Liver (tissue), 8 donors: ENCODE measurements at regions not wholly inside any gene's neighbourhood (a gene's known extent, or its start where the extent isn't known, plus 50 kb on each side); places are given as distances from the start of the nearest gene placed in this dataset.

ENCODE experiments used
- DNase-seq: peaks from one replicate; pipeline ENCODE4 v3.0.0-alpha.2; 2017; ENCODE audit warnings: low spot score
- H3K27ac ChIP-seq, 2 donors: one replicate each; pipeline ENCODE4 v1.7.0; 2013; ENCODE audit warnings: inconsistent platforms in 2 of 2, low read length in 2 of 2, control low read depth in 1 of 2, low read depth in 1 of 2, mild to moderate bottlenecking in 1 of 2
- H3K27me3 ChIP-seq, 4 donors: one replicate each; pipeline versions ENCODE4 v1.6.1 to v1.7.0; 2013; ENCODE audit warnings: low read length in 3 of 4, inconsistent platforms in 1 of 4, mild to moderate bottlenecking in 1 of 4, moderate library complexity in 1 of 4; ENCODE audit not compliant: control insufficient read depth in 4 of 4, insufficient read depth in 4 of 4
- H3K36me3 ChIP-seq, 4 donors: one replicate each; pipeline versions ENCODE4 v1.6.1 to v1.7.0; 2013; ENCODE audit warnings: low read length in 3 of 4, mild to moderate bottlenecking in 3 of 4, low read depth in 1 of 4, moderate library complexity in 1 of 4; ENCODE audit not compliant: control insufficient read depth in 4 of 4, insufficient read depth in 3 of 4
- H3K4me1 ChIP-seq, 4 donors: one replicate each; pipeline versions ENCODE4 v1.6.1 to v1.7.0; 2013; ENCODE audit warnings: low read length in 3 of 4, mild to moderate bottlenecking in 3 of 4, moderate library complexity in 1 of 4; ENCODE audit not compliant: control insufficient read depth in 4 of 4, insufficient read depth in 4 of 4
- H3K4me3 ChIP-seq, 3 donors: one replicate each; pipeline versions ENCODE4 v1.6.1 to v1.7.0; 2013; ENCODE audit warnings: low read length in 3 of 3, control low read depth in 1 of 3, low read depth in 1 of 3, mild to moderate bottlenecking in 1 of 3
- H3K9ac ChIP-seq, 2 donors: one replicate each; pipeline ENCODE4 v1.7.0; 2013; ENCODE audit warnings: low read length in 2 of 2, mild to moderate bottlenecking in 2 of 2, moderate library complexity in 2 of 2, control low read depth in 1 of 2, low read depth in 1 of 2
- H3K9me3 ChIP-seq, 4 donors: one replicate each; pipeline versions ENCODE4 v1.6.1 to v1.7.0; 2013; ENCODE audit warnings: low read length in 3 of 4; ENCODE audit not compliant: control insufficient read depth in 4 of 4
- ATF3 ChIP-seq: IDR thresholded peaks from 2 replicates; pipeline ENCODE4 v1.6.1; 2016; ENCODE audit warnings: antibody characterized with exemption
- CTCF ChIP-seq: fragments of 150-350 bp; IDR thresholded peaks from 2 replicates; pipeline ENCODE4 v1.5.1; 2017; ENCODE audit warnings: improper control_type of control experiment, low read depth, low read length; ENCODE audit not compliant: missing input control
- EGR1 ChIP-seq, 2 donors: IDR thresholded peaks; 2 replicates each; pipeline ENCODE4 v1.6.1; 2016 to 2018; ENCODE audit warnings: antibody characterized with exemption in 2 of 2, low read depth in 2 of 2
- FOXA1 ChIP-seq: IDR thresholded peaks from 2 replicates; pipeline ENCODE4 v1.6.1; 2016; ENCODE audit warnings: antibody characterized with exemption
- FOXA2 ChIP-seq: IDR thresholded peaks from 2 replicates; pipeline ENCODE4 v1.6.1; 2016; ENCODE audit warnings: antibody characterized with exemption
- GABPA ChIP-seq, 2 donors: IDR thresholded peaks in 1 of 2; conservative IDR thresholded peaks in 1 of 2; 2 replicates each; pipeline ENCODE4 v1.6.1; 2016; ENCODE audit warnings: antibody characterized with exemption in 2 of 2, mild to moderate bottlenecking in 1 of 2, moderate library complexity in 1 of 2
- HNF4A ChIP-seq, 2 donors: conservative IDR thresholded peaks; 2 replicates each; pipeline ENCODE4 v1.6.1; 2016; ENCODE audit warnings: antibody characterized with exemption in 2 of 2, mild to moderate bottlenecking in 2 of 2
- HNF4G ChIP-seq: IDR thresholded peaks from 2 replicates; pipeline ENCODE4 v1.6.1; 2016; ENCODE audit warnings: antibody characterized with exemption
- NR2F2 ChIP-seq: IDR thresholded peaks from 2 replicates; pipeline ENCODE4 v1.6.1; 2016; ENCODE audit warnings: antibody characterized with exemption
- RAD21 ChIP-seq, 2 donors: IDR thresholded peaks; 2 replicates each; pipeline ENCODE4 v1.6.1; 2016; ENCODE audit warnings: antibody characterized with exemption in 2 of 2, mild to moderate bottlenecking in 2 of 2
- RXRA ChIP-seq, 2 donors: IDR thresholded peaks; 2 replicates each; pipeline ENCODE4 v1.6.1; 2017 to 2018; ENCODE audit warnings: antibody characterized with exemption in 2 of 2, mild to moderate bottlenecking in 1 of 2
- SP1 ChIP-seq: IDR thresholded peaks from 2 replicates; pipeline ENCODE4 v1.6.1; 2018; ENCODE audit warnings: antibody characterized with exemption, mild to moderate bottlenecking
- TAF1 ChIP-seq: conservative IDR thresholded peaks from 2 replicates; pipeline ENCODE4 v1.6.1; 2016; ENCODE audit warnings: antibody characterized with exemption, mild to moderate bottlenecking
- YY1 ChIP-seq: IDR thresholded peaks from 2 replicates; pipeline ENCODE4 v1.6.1; 2016; ENCODE audit warnings: antibody characterized with exemption, mild to moderate bottlenecking
- ZBTB33 ChIP-seq: IDR thresholded peaks from 2 replicates; pipeline ENCODE4 v1.6.1; 2016; ENCODE audit warnings: antibody characterized with exemption
- WGBS: extraction: QIAGEN DNeasy Blood & Tissue Kit; methylation state at CpG from one replicate; pipeline ENCODE4 v1.1.7; 2013; 5-methylcytosine and 5-hydroxymethylcytosine counted together
- TF ChIP-seq, protein P1 (sequence below): IDR thresholded peaks from 2 replicates; pipeline ENCODE4 v1.6.1; 2016; ENCODE audit warnings: antibody characterized with exemption, mild to moderate bottlenecking
- TF ChIP-seq, protein P2 (sequence below): IDR thresholded peaks from 2 replicates; pipeline ENCODE4 v1.6.1; 2016; ENCODE audit warnings: antibody characterized with exemption
- donor health status: healthy.
- donor health status: healthy.
- donor health status: healthy.
- donor health status: healthy.
- donor health status: healthy.

GRCh38 chr3:82308755-82309154 is 547.3 kb upstream of the GBE1 start:
- Histone ChIP-seq H3K36me3 (no peaks in the 10 kb centered on the region), H3K27ac (no peak overlapping the region), H3K4me1 (no peaks in the 10 kb centered on the region), H3K9ac (no peak overlapping the region), H3K9me3 (no peaks in the 10 kb centered on the region), H3K27me3 (no peaks in the 10 kb centered on the region), H3K4me3 (no peak overlapping the region)
- 74% methylated on average over 7 of the region's 7 CpGs for WGBS
- TF ChIP-seq RXRA (IDR thresholded peaks at IDR 0.05), result no peak
- no peak for TF ChIP-seq RAD21 (IDR thresholded peaks at IDR 0.05)
- no peak for TF ChIP-seq GABPA (IDR thresholded peaks at IDR 0.05 in 1 of 2, conservative IDR thresholded peaks at IDR 0.05 in 1 of 2)
- no peak for TF ChIP-seq EGR1 (IDR thresholded peaks at IDR 0.05; ENCODE audit: low read depth in 2 of 2)
- no peak for TF ChIP-seq TAF1
- no peak for TF ChIP-seq HNF4A (conservative IDR thresholded peaks at IDR 0.05)
- no peak for TF ChIP-seq ZBTB33
- TF ChIP-seq FOXA1, result no peak
- no peak for TF ChIP-seq ATF3
- TF ChIP-seq HNF4G, result no peak
- TF ChIP-seq YY1, result no peak
- TF ChIP-seq FOXA2, result no peak
- no peak for TF ChIP-seq NR2F2
- TF ChIP-seq, protein P1, sequence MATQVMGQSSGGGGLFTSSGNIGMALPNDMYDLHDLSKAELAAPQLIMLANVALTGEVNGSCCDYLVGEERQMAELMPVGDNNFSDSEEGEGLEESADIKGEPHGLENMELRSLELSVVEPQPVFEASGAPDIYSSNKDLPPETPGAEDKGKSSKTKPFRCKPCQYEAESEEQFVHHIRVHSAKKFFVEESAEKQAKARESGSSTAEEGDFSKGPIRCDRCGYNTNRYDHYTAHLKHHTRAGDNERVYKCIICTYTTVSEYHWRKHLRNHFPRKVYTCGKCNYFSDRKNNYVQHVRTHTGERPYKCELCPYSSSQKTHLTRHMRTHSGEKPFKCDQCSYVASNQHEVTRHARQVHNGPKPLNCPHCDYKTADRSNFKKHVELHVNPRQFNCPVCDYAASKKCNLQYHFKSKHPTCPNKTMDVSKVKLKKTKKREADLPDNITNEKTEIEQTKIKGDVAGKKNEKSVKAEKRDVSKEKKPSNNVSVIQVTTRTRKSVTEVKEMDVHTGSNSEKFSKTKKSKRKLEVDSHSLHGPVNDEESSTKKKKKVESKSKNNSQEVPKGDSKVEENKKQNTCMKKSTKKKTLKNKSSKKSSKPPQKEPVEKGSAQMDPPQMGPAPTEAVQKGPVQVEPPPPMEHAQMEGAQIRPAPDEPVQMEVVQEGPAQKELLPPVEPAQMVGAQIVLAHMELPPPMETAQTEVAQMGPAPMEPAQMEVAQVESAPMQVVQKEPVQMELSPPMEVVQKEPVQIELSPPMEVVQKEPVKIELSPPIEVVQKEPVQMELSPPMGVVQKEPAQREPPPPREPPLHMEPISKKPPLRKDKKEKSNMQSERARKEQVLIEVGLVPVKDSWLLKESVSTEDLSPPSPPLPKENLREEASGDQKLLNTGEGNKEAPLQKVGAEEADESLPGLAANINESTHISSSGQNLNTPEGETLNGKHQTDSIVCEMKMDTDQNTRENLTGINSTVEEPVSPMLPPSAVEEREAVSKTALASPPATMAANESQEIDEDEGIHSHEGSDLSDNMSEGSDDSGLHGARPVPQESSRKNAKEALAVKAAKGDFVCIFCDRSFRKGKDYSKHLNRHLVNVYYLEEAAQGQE, result no peak
- no peak for TF ChIP-seq CTCF
- TF ChIP-seq, protein P2, sequence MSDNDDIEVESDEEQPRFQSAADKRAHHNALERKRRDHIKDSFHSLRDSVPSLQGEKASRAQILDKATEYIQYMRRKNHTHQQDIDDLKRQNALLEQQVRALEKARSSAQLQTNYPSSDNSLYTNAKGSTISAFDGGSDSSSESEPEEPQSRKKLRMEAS, result no peak
- TF ChIP-seq SP1, result no peak
- no peak for DNase-seq

DNA sequence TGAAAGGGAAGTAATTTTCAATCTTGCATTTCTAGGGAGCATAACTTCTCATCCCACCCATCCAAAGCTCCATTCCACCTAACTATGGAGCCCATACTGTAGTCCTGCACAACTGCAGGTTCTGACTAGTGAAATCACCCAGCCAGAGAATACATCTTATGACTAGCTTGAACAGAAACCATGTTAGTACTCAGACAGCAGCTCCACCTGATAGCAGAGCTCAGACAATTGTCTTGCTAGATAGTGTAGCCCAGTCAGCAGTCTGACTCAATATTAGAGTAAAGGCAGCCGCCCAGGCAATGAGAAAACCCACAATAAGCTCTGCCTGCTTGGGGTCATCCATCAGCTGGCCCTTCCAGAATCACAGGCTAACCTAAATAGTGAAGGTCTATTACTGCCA is 544.7 kb upstream of the GBE1 start:
- Histone ChIP-seq H3K4me1 (no peaks in the 10 kb centered on the region), H3K4me3 (no peak overlapping the region), H3K27me3 (no peaks in the 10 kb centered on the region), H3K27ac (no peak overlapping the region), H3K36me3 (no peaks in the 10 kb centered on the region), H3K9me3 (no peaks in the 10 kb centered on the region), H3K9ac (no peak overlapping the region)
- no peak for DNase-seq
- 67% methylated on average over 1 of the region's 1 CpG for WGBS
- TF ChIP-seq EGR1 (IDR thresholded peaks at IDR 0.05; ENCODE audit: low read depth in 2 of 2) (no peak), SP1 (no peak), RAD21 (IDR thresholded peaks at IDR 0.05) (no peak), ZBTB33 (no peak), FOXA1 (no peak), NR2F2 (no peak), YY1 (no peak), HNF4G (no peak), TAF1 (no peak), GABPA (IDR thresholded peaks at IDR 0.05 in 1 of 2, conservative IDR thresholded peaks at IDR 0.05 in 1 of 2) (no peak)
- TF ChIP-seq, protein P2, result no peak
- TF ChIP-seq, protein P1, result no peak
